H1 (cell line): ENCODE measurements at regions not wholly inside any gene's neighbourhood (a gene's known extent, or its start where the extent isn't known, plus 50 kb on each side); places are given as distances from the start of the nearest gene placed in this dataset.

Source experiments
- CTCF ChIA-PET: fragments of 300-600 bp; sonication (Branson Sonifier 250); formaldehyde crosslinking; loops from one replicate; lab custom pipeline; 2021; ENCODE audit not compliant: partially characterized antibody; lab: Charles Lee
- POLR2A ChIA-PET: fragments of 300-600 bp; sonication (Branson Sonifier 250); formaldehyde crosslinking; loops from one replicate; lab custom pipeline; 2021; ENCODE audit warnings: inconsistent platforms; ENCODE audit not compliant: partially characterized antibody; lab: Charles Lee
- DNase-seq, 2 experiments: peaks; one replicate each; pipeline versions ENCODE4 v3.0.0 to v3.0.0-alpha.2; 2010 to 2022; ENCODE audit warnings: low spot score in 2 of 2, low read depth in 1 of 2, mixed read lengths in 1 of 2
- FAIRE-seq: peaks from 2 replicates; lab custom pipeline; 2011; peaks lifted over from hg19 to GRCh38; lab: Jason Lieb, UNC
- H2AFZ ChIP-seq: 2 replicates; pipeline ENCODE4 v1.8.1; 2012; ENCODE audit warnings: low read length, inconsistent platforms
- H2AK5ac ChIP-seq: 2 replicates; pipeline ENCODE4 v1.6.1; 2013; ENCODE audit warnings: low read depth, low read length
- H2BK120ac ChIP-seq: replicated peaks from 2 replicates; pipeline ENCODE3; 2013; ENCODE audit warnings: low read depth, low read length, inconsistent platforms
- H2BK12ac ChIP-seq: 2 replicates; pipeline ENCODE4 v1.6.1; 2013; ENCODE audit warnings: low read depth, low read length
- H2BK15ac ChIP-seq: 2 replicates; pipeline ENCODE4 v1.6.1; 2013; ENCODE audit warnings: low read length
- H2BK20ac ChIP-seq: 2 replicates; pipeline ENCODE4 v1.6.1; 2013; ENCODE audit warnings: low read length
- H2BK5ac ChIP-seq: 2 replicates; pipeline ENCODE4 v1.6.1; 2013; ENCODE audit warnings: low read depth, low read length
- H3K14ac ChIP-seq: 2 replicates; pipeline ENCODE4 v1.6.1; 2013; ENCODE audit warnings: inconsistent platforms; ENCODE audit not compliant: insufficient read length
- H3K18ac ChIP-seq: 2 replicates; pipeline ENCODE4 v1.6.1; 2013; ENCODE audit warnings: low read length; ENCODE audit errors: extremely low read depth
- H3K23ac ChIP-seq: 2 replicates; pipeline ENCODE4 v1.6.1; 2013; ENCODE audit warnings: inconsistent platforms; ENCODE audit not compliant: insufficient read length
- H3K23me2 ChIP-seq: 2 replicates; pipeline ENCODE4 v1.6.1; 2013; ENCODE audit warnings: low read depth, low read length
- H3K27ac ChIP-seq: 2 replicates; pipeline ENCODE4 v1.6.1; 2011; ENCODE audit warnings: low read depth, low read length, inconsistent platforms
- H3K27me3 ChIP-seq, 4 experiments: replicated peaks in 1 of 4; 1 replicate in 1 of 4; 2 replicates in 3 of 4; pipeline versions ENCODE4 v1.6.1 to v1.8.1; 2011 to 2013; ENCODE audit warnings: low read length in 3 of 4, mild to moderate bottlenecking in 3 of 4, inconsistent platforms in 2 of 4, mixed read lengths in 2 of 4, moderate library complexity in 1 of 4; ENCODE audit not compliant: control insufficient read depth in 3 of 4, insufficient read depth in 3 of 4; ENCODE audit errors: extremely low read depth in 1 of 4
- H3K36me3 ChIP-seq, 4 experiments: 2 replicates each; pipeline versions ENCODE4 v1.6.1 to v1.8.1; 2011 to 2013; ENCODE audit warnings: mild to moderate bottlenecking in 4 of 4, low read length in 3 of 4, moderate library complexity in 2 of 4, control low read depth in 1 of 4, inconsistent platforms in 1 of 4; ENCODE audit not compliant: insufficient read depth in 4 of 4, control insufficient read depth in 2 of 4
- H3K4ac ChIP-seq: replicated peaks from 2 replicates; pipeline ENCODE3; 2013; ENCODE audit warnings: low read length, low read depth, mixed read lengths, inconsistent platforms; ENCODE audit not compliant: insufficient read length
- H3K4me1 ChIP-seq, 4 experiments: replicated peaks in 1 of 4; 1 replicate in 1 of 4; 2 replicates in 3 of 4; pipeline versions ENCODE4 v1.6.1 to v1.8.1; 2011 to 2013; ENCODE audit warnings: low read length in 3 of 4, inconsistent platforms in 2 of 4, mixed read lengths in 1 of 4; ENCODE audit not compliant: insufficient read depth in 4 of 4, control insufficient read depth in 3 of 4
- H3K4me2 ChIP-seq, 2 experiments: 2 replicates each; pipeline versions ENCODE4 v1.6.1 to v1.8.1; 2011 to 2013; ENCODE audit warnings: low read depth in 2 of 2, low read length in 2 of 2, control low read depth in 1 of 2, inconsistent platforms in 1 of 2, mild to moderate bottlenecking in 1 of 2; ENCODE audit not compliant: insufficient read depth in 1 of 2
- H3K4me3 ChIP-seq, 4 experiments: fragments of 200-600, 300-600 bp in 1 of 4; sonication (generic), shearing (Covaris generic), sonication (Bioruptor Twin) in 1 of 4; 2 replicates each; pipeline versions ENCODE4 v1.5.1 to v1.8.1; 2011 to 2016; ENCODE audit warnings: low read length in 4 of 4, low read depth in 3 of 4, control low read depth in 2 of 4, inconsistent platforms in 2 of 4, mild to moderate bottlenecking in 2 of 4, mixed read lengths in 1 of 4, moderate library complexity in 1 of 4; ENCODE audit not compliant: insufficient read depth in 2 of 4; ENCODE audit errors: extremely low read depth in 1 of 4
- H3K56ac ChIP-seq: replicated peaks from 2 replicates; pipeline ENCODE3; 2013; ENCODE audit warnings: low read depth, mild to moderate bottlenecking, mixed read lengths, low read length, inconsistent platforms; ENCODE audit not compliant: insufficient read length
- H3K79me1 ChIP-seq: 2 replicates; pipeline ENCODE4 v1.6.1; 2013; ENCODE audit warnings: low read depth, low read length, control low read depth
- H3K79me2 ChIP-seq, 2 experiments: 2 replicates each; pipeline versions ENCODE4 v1.6.1 to v1.8.1; 2012 to 2013; ENCODE audit warnings: low read length in 2 of 2, mild to moderate bottlenecking in 2 of 2, inconsistent platforms in 1 of 2; ENCODE audit not compliant: insufficient read depth in 2 of 2, control insufficient read depth in 1 of 2
- H3K9ac ChIP-seq, 4 experiments: replicated peaks in 1 of 4; 1 replicate in 1 of 4; 2 replicates in 3 of 4; pipeline versions ENCODE4 v1.6.1 to v1.8.1; 2011 to 2013; ENCODE audit warnings: low read depth in 3 of 4, low read length in 3 of 4, control low read depth in 2 of 4, mild to moderate bottlenecking in 2 of 4, moderate library complexity in 2 of 4, inconsistent platforms in 1 of 4; ENCODE audit errors: extremely low read depth in 1 of 4
- H3K9me3 ChIP-seq, 2 experiments: 2 replicates each; pipeline versions ENCODE4 v1.6.1 to v1.8.1; 2012 to 2013; ENCODE audit warnings: mild to moderate bottlenecking in 2 of 2, moderate library complexity in 2 of 2, control low read depth in 1 of 2, inconsistent platforms in 1 of 2, low read depth in 1 of 2, low read length in 1 of 2, mixed read lengths in 1 of 2; ENCODE audit not compliant: insufficient read depth in 2 of 2
- H4K20me1 ChIP-seq, 2 experiments: replicated peaks in 1 of 2; 2 replicates each; pipeline versions ENCODE3 to v1.8.1; 2011 to 2013; ENCODE audit warnings: inconsistent platforms in 2 of 2, low read length in 2 of 2, mild to moderate bottlenecking in 1 of 2; ENCODE audit not compliant: insufficient read depth in 2 of 2, control insufficient read depth in 1 of 2
- H4K5ac ChIP-seq: 2 replicates; pipeline ENCODE4 v1.6.1; 2013; ENCODE audit warnings: low read length, low read depth, mixed read lengths, inconsistent platforms; ENCODE audit not compliant: insufficient read length
- H4K8ac ChIP-seq: 2 replicates; pipeline ENCODE4 v1.8.0; 2013; ENCODE audit warnings: mild to moderate bottlenecking, moderate library complexity, low read length, inconsistent platforms; ENCODE audit not compliant: insufficient read depth; ENCODE audit errors: extremely low read depth
- H4K91ac ChIP-seq: replicated peaks from 2 replicates; pipeline ENCODE3; 2013; ENCODE audit warnings: low read length, mixed read lengths, inconsistent platforms; ENCODE audit not compliant: insufficient read length
- GABPA ChIP-seq: IDR thresholded peaks from 2 replicates; pipeline ENCODE4 v1.6.1; 2011; ENCODE audit warnings: mild to moderate bottlenecking, low read length, moderate library complexity, borderline replicate concordance; ENCODE audit not compliant: insufficient read depth
- KDM1A ChIP-seq: fragments of 200-600, 300-600 bp; sonication (generic); IDR thresholded peaks from 2 replicates; pipeline ENCODE4 v1.7.1; 2016; ENCODE audit warnings: mild to moderate bottlenecking, low read length, borderline replicate concordance
- KDM5A ChIP-seq: fragments of 200-600 bp; IDR thresholded peaks from 2 replicates; pipeline ENCODE4 v1.7.1; 2012; ENCODE audit warnings: mild to moderate bottlenecking, low read length, inconsistent platforms, mixed read lengths
- MAFK ChIP-seq: IDR thresholded peaks from 2 replicates; pipeline ENCODE4 v1.6.1; 2012; ENCODE audit warnings: low read depth, mild to moderate bottlenecking, improper control_type of control experiment, low read length
- POU5F1 ChIP-seq: IDR thresholded peaks from 2 replicates; pipeline ENCODE4 v1.6.1; 2011; ENCODE audit warnings: low read depth, mild to moderate bottlenecking, low read length, moderate library complexity
- SAP30 ChIP-seq: fragments of 300-600 bp; sonication (generic); IDR thresholded peaks from 2 replicates; pipeline ENCODE4 v1.7.1; 2012; ENCODE audit warnings: low read length, moderate library complexity, mild to moderate bottlenecking, inconsistent platforms; ENCODE audit not compliant: insufficient read depth, insufficient replicate concordance
- TAF7 ChIP-seq: optimal IDR thresholded peaks from 2 replicates; pipeline ENCODE3; 2011; ENCODE audit warnings: low read depth, mild to moderate bottlenecking, inconsistent platforms, low read length, moderate library complexity, borderline replicate concordance
- TCF12 ChIP-seq: IDR thresholded peaks from 2 replicates; pipeline ENCODE4 v1.6.1; 2011; ENCODE audit warnings: low read depth, mild to moderate bottlenecking, low read length
- WGBS, 2 experiments: shearing (Covaris generic) in 1 of 2; methylation state at CpG; one replicate each; pipeline versions ENCODE4 v1.1.6 to v1.1.7; 2013 to 2015; ENCODE audit warnings: low lambda C conversion rate in 2 of 2, mixed read lengths in 2 of 2, inconsistent platforms in 1 of 2, low coverage in 1 of 2, missing lambda C conversion rate in 1 of 2; ENCODE audit not compliant: insufficient replicate concordance in 2 of 2, insufficient coverage in 1 of 2, insufficient read length in 1 of 2; ENCODE audit errors: extremely low coverage in 1 of 2, missing lambda C conversion rate in 1 of 2; 5-methylcytosine and 5-hydroxymethylcytosine counted together

DNA sequence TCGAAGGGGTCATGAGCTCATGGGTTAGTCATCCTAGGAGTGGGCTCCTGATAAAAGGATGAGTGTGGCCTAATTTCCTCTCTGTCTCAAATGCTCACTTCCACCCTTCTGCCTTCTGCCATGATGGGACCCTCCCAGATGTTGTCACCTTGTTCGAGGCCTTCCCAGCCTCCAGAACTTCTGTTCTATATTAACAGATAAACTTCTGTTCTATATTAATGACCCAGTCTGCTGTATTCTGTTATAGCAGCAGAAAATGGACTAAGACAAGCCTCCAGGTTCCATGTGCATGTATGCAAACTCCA, 583.2 kb downstream of the GLRX3 start:
- no peak overlapping the region for H3K4me3 ChIP-seq
- H2AFZ ChIP-seq: no peak overlapping the region
- WGBS, 2 experiments: 86% methylated on average over 2 of the region's 2 CpGs; no CpG with 5 or more reads in 1 of the 2 experiments
- H3K79me2 ChIP-seq: no peaks in the 10 kb centered on the region
- FAIRE-seq (no peak), DNase-seq (no peak)
- no peaks in the 10 kb centered on the region for H3K4me1 ChIP-seq
- H3K9ac ChIP-seq: no peak overlapping the region
- no peak overlapping the region for H4K5ac ChIP-seq
- no peak overlapping the region for H3K4ac ChIP-seq
- H3K23ac ChIP-seq: no peak overlapping the region
- H3K4me2 ChIP-seq: no peak overlapping the region
- CTCF ChIA-PET: interaction anchor here (1.0 to 2.7 kb wide), 2 partner anchors 12 to 102 kb away, joined by 4 to 9 read pairs; no protein-coding TSS in a partner anchor
- no peaks in the 10 kb centered on the region for H3K36me3 ChIP-seq
- no peak overlapping the region for H4K8ac ChIP-seq
- H3K27ac ChIP-seq: no peak overlapping the region
- H2BK20ac ChIP-seq: no peak overlapping the region
- H2BK15ac ChIP-seq: no peak overlapping the region
- no peaks in the 10 kb centered on the region; a peak in 1 of 7 replicates for H3K27me3 ChIP-seq
- no peak overlapping the region for H3K56ac ChIP-seq
- H3K14ac ChIP-seq: no peak overlapping the region
- peaks cover 3% of the 10 kb centered on the region; the same call in 1 of the 2 replicates for H3K23me2 ChIP-seq
- H2BK5ac ChIP-seq: no peak overlapping the region
- H3K18ac ChIP-seq: no peak overlapping the region
- no peak overlapping the region for H2AK5ac ChIP-seq
- H2BK120ac ChIP-seq: no peak overlapping the region
- TF ChIP-seq KDM5A (no peak), SAP30 (no peak), TCF12 (no peak), KDM1A (no peak), TAF7 (no peak), POU5F1 (no peak), MAFK (no peak), GABPA (no peak)
- no peak overlapping the region for H2BK12ac ChIP-seq
- POLR2A ChIA-PET: no interaction called here
- H3K79me1 ChIP-seq: no peaks in the 10 kb centered on the region
- no peak overlapping the region for H4K91ac ChIP-seq
- no peaks in the 10 kb centered on the region for H4K20me1 ChIP-seq
- H3K9me3 ChIP-seq: no peaks in the 10 kb centered on the region
